ENCODE measurements at regions not wholly inside any gene's neighbourhood (a gene's known extent, or its start where the extent isn't known, plus 50 kb on each side); places are given as distances from the start of the nearest gene placed in this dataset.

- DNase-seq = no peak
Observed at GRCh38 chr16:35170610-35171009, 1711.2 kb downstream of the TP53TG3F start.

GRCh38 chr16:35171106-35171505 lies 1711.7 kb downstream of the TP53TG3F start:
- no peak for DNase-seq

- DNase-seq = no peak
Observed at GRCh38 chr16:35173295-35173694, 1713.9 kb downstream of the TP53TG3F start.

- DNase-seq = no peak
Observed at GRCh38 chr16:35174016-35174415, 1714.6 kb downstream of the TP53TG3F start.

- DNase-seq = no peak
Observed at GRCh38 chr16:35176449-35176848, 1717.0 kb downstream of the TP53TG3F start.

- no peak for DNase-seq
Observed at GRCh38 chr16:35177851-35178250, 1718.4 kb downstream of the TP53TG3F start.

GRCh38 chr16:35180970-35181369 lies 1721.6 kb downstream of the TP53TG3F start:
- no peak for DNase-seq

GRCh38 chr16:35181422-35182030 lies 1722.1 kb downstream of the TP53TG3F start:
- no peak for DNase-seq

- no peak for DNase-seq
Observed at GRCh38 chr16:35182043-35182677, 1722.7 kb downstream of the TP53TG3F start.

- DNase-seq = no peak
Observed at GRCh38 chr16:35182943-35183550, 1723.6 kb downstream of the TP53TG3F start.

- DNase-seq = no peak
Observed at GRCh38 chr16:35184356-35184870, 1725.0 kb downstream of the TP53TG3F start.

GRCh38 chr16:35185366-35186044 lies 1726.1 kb downstream of the TP53TG3F start:
- DNase-seq = no peak

- no peak for DNase-seq
Observed at GRCh38 chr16:35186045-35186759, 1726.8 kb downstream of the TP53TG3F start.

GRCh38 chr16:35187665-35188225 lies 1728.3 kb downstream of the TP53TG3F start:
- no peak for DNase-seq

- DNase-seq = no peak
Observed at GRCh38 chr16:35188288-35189155, 1729.1 kb downstream of the TP53TG3F start.

GRCh38 chr16:35192993-35193392 lies 1733.6 kb downstream of the TP53TG3F start:
- no peak for DNase-seq

- DNase-seq = no peak
Observed at GRCh38 chr16:35193956-35194355, 1734.5 kb downstream of the TP53TG3F start.

- DNase-seq = no peak
Observed at GRCh38 chr16:35194681-35195080, 1735.3 kb downstream of the TP53TG3F start.

- no peak for DNase-seq
Observed at GRCh38 chr16:35195173-35195863, 1735.9 kb downstream of the TP53TG3F start.

- DNase-seq = no peak
Observed at GRCh38 chr16:35195864-35196216, 1736.4 kb downstream of the TP53TG3F start.

- DNase-seq = no peak
Observed at GRCh38 chr16:35196313-35196712, 1736.9 kb downstream of the TP53TG3F start.
